IMR-90 (cell line): ENCODE measurements at regions not wholly inside any gene's neighbourhood (a gene's known extent, or its start where the extent isn't known, plus 50 kb on each side); places are given as distances from the start of the nearest gene placed in this dataset.

ENCODE experiments used
- ATAC-seq: fragments of 200-7000 bp; cut with Tn5 transposase; 2 replicates; pipeline ENCODE4 v1.9.1; 2020; ENCODE audit warnings: low read depth, mild to moderate bottlenecking, moderate library complexity
- BruUV-seq: library from RNA; stranded (reverse); fragments of 400-500 nt; replicated peaks from 2 replicates; lab custom pipeline; 2021; lab: Mats Ljungman, UMichigan
- CTCF ChIA-PET: fragments of 300-600 bp; formaldehyde crosslinking; extraction: SDS; loops from one replicate; lab custom pipeline; 2021; ENCODE audit warnings: antibody characterized with exemption; lab: Yijun Ruan, JAX
- POLR2A ChIA-PET: fragments of 300-600 bp; sonication (Branson Sonifier 250); formaldehyde crosslinking; loops from one replicate; lab custom pipeline; 2022; ENCODE audit warnings: antibody characterized with exemption; ENCODE audit not compliant: unreplicated experiment; lab: Charles Lee
- DNase-seq: peaks from one replicate; pipeline ENCODE4 v3.0.0; 2013
- H2AFZ ChIP-seq: replicated peaks from 2 replicates; pipeline ENCODE3; 2013; ENCODE audit warnings: low read length, mild to moderate bottlenecking; ENCODE audit not compliant: poor library complexity
- H2AK5ac ChIP-seq: 2 replicates; pipeline ENCODE4 v1.6.1; 2013; ENCODE audit warnings: low read depth, low read length, inconsistent platforms
- H2AK9ac ChIP-seq: replicated peaks from 2 replicates; pipeline ENCODE3; 2013; ENCODE audit warnings: mild to moderate bottlenecking, low read depth, low read length, moderate library complexity; ENCODE audit not compliant: poor library complexity
- H2BK120ac ChIP-seq: 2 replicates; pipeline ENCODE4 v1.6.1; 2013; ENCODE audit warnings: low read depth, low read length, inconsistent platforms
- H2BK15ac ChIP-seq: 3 replicates; pipeline ENCODE4 v1.6.1; 2013; ENCODE audit warnings: low read depth, low read length, inconsistent platforms
- H2BK20ac ChIP-seq: 2 replicates; pipeline ENCODE4 v1.6.1; 2013; ENCODE audit warnings: low read depth, mild to moderate bottlenecking, inconsistent platforms, low read length, moderate library complexity
- H2BK5ac ChIP-seq: 2 replicates; pipeline ENCODE4 v1.6.1; 2013; ENCODE audit warnings: mild to moderate bottlenecking, low read depth, low read length, inconsistent platforms; ENCODE audit not compliant: poor library complexity, severe bottlenecking
- H3K14ac ChIP-seq: replicated peaks from 2 replicates; pipeline ENCODE4 v1.6.1; 2013; ENCODE audit warnings: low read depth, low read length, inconsistent platforms
- H3K18ac ChIP-seq: 2 replicates; pipeline ENCODE4 v1.6.1; 2013; ENCODE audit warnings: low read depth, low read length, control low read depth
- H3K23ac ChIP-seq: 2 replicates; pipeline ENCODE4 v1.6.1; 2013; ENCODE audit warnings: low read depth, low read length, inconsistent platforms
- H3K27ac ChIP-seq: 2 replicates; pipeline ENCODE4 v1.5.1; 2013; ENCODE audit warnings: mild to moderate bottlenecking, control low read depth, low read length; ENCODE audit not compliant: insufficient read depth
- H3K27me3 ChIP-seq: 2 replicates; pipeline ENCODE4 v1.6.1; 2013; ENCODE audit warnings: low read length; ENCODE audit not compliant: control insufficient read depth, insufficient read depth
- H3K36me3 ChIP-seq: 2 replicates; pipeline ENCODE4 v1.6.1; 2013; ENCODE audit warnings: low read length, mixed read lengths; ENCODE audit not compliant: control insufficient read depth, insufficient read depth
- H3K4ac ChIP-seq: 2 replicates; pipeline ENCODE4 v1.6.1; 2013; ENCODE audit warnings: low read depth, low read length, inconsistent platforms
- H3K4me1 ChIP-seq: 2 replicates; pipeline ENCODE4 v1.6.1; 2013; ENCODE audit warnings: low read length, mixed read lengths; ENCODE audit not compliant: control insufficient read depth, insufficient read depth
- H3K4me2 ChIP-seq: 2 replicates; pipeline ENCODE4 v1.6.1; 2013; ENCODE audit warnings: low read depth, mild to moderate bottlenecking, control low read depth, low read length, moderate library complexity
- H3K4me3 ChIP-seq: 2 replicates; pipeline ENCODE4 v1.5.1; 2013; ENCODE audit warnings: low read depth, mild to moderate bottlenecking, control low read depth, low read length, moderate library complexity; ENCODE audit not compliant: insufficient read depth
- H3K56ac ChIP-seq: 2 replicates; pipeline ENCODE4 v1.6.1; 2013; ENCODE audit warnings: low read length, inconsistent platforms; ENCODE audit not compliant: insufficient read depth; ENCODE audit errors: extremely low read depth
- H3K79me1 ChIP-seq, 2 experiments: 2 replicates each; pipeline ENCODE4 v1.6.1; 2013; ENCODE audit warnings: low read length in 2 of 2, inconsistent platforms in 1 of 2, low read depth in 1 of 2
- H3K9ac ChIP-seq: 2 replicates; pipeline ENCODE4 v1.6.1; 2013; ENCODE audit warnings: low read depth, low read length, control low read depth
- H3K9me1 ChIP-seq: 2 replicates; pipeline ENCODE4 v1.6.1; 2013; ENCODE audit warnings: low read length, inconsistent platforms; ENCODE audit not compliant: insufficient read depth
- H3K9me3 ChIP-seq: 2 replicates; pipeline ENCODE4 v1.6.1; 2013; ENCODE audit warnings: low read length; ENCODE audit not compliant: control insufficient read depth, insufficient read depth
- H4K20me1 ChIP-seq: 2 replicates; pipeline ENCODE4 v1.6.1; 2013; ENCODE audit warnings: low read length, inconsistent platforms; ENCODE audit not compliant: insufficient read depth
- H4K5ac ChIP-seq: 2 replicates; pipeline ENCODE4 v1.6.1; 2013; ENCODE audit warnings: mild to moderate bottlenecking, low read depth, low read length, control low read depth
- H4K8ac ChIP-seq, 2 experiments: 2 replicates each; pipeline ENCODE4 v1.6.1; 2013; ENCODE audit warnings: low read depth in 2 of 2, low read length in 2 of 2, control low read depth in 1 of 2, inconsistent platforms in 1 of 2
- H4K91ac ChIP-seq: 2 replicates; pipeline ENCODE4 v1.6.1; 2013; ENCODE audit warnings: low read depth, low read length, inconsistent platforms; ENCODE audit not compliant: insufficient read depth
- BHLHE40 ChIP-seq: fragments of 150-350 bp; IDR thresholded peaks from 2 replicates; pipeline ENCODE4 v1.6.1; 2016; ENCODE audit warnings: mild to moderate bottlenecking, low read depth, low read length
- CEBPB ChIP-seq: IDR thresholded peaks from 2 replicates; pipeline ENCODE4 v1.6.1; 2012; ENCODE audit warnings: low read depth, low read length, improper control_type of control experiment
- CHD1 ChIP-seq: IDR thresholded peaks from 2 replicates; pipeline ENCODE4 v1.6.1; 2012; ENCODE audit warnings: low read depth, low read length, improper control_type of control experiment
- FOS ChIP-seq: fragments of 150-350 bp; IDR thresholded peaks from 2 replicates; pipeline ENCODE4 v1.6.1; 2016; ENCODE audit warnings: low read depth, low read length
- MAFK ChIP-seq: IDR thresholded peaks from 2 replicates; pipeline ENCODE4 v1.6.1; 2012; ENCODE audit warnings: low read depth, low read length, improper control_type of control experiment
- MAZ ChIP-seq: IDR thresholded peaks from 2 replicates; pipeline ENCODE4 v1.6.1; 2012; ENCODE audit warnings: low read depth, mild to moderate bottlenecking, low read length, improper control_type of control experiment, moderate library complexity, borderline replicate concordance
- MXI1 ChIP-seq: IDR thresholded peaks from 2 replicates; pipeline ENCODE4 v1.6.1; 2012; ENCODE audit warnings: low read depth, mild to moderate bottlenecking, low read length, moderate library complexity, borderline replicate concordance
- NFE2L2 ChIP-seq: fragments of 150-350 bp; IDR thresholded peaks from 2 replicates; pipeline ENCODE4 v1.6.1; 2016; ENCODE audit warnings: low read depth, mild to moderate bottlenecking, low read length
- POLR2A ChIP-seq: IDR thresholded peaks from 2 replicates; pipeline ENCODE4 v1.6.1; 2012; ENCODE audit warnings: mild to moderate bottlenecking, low read depth, low read length
- RAD21 ChIP-seq: IDR thresholded peaks from 2 replicates; pipeline ENCODE4 v1.6.1; 2012; ENCODE audit warnings: low read length, improper control_type of control experiment
- RCOR1 ChIP-seq: IDR thresholded peaks from 2 replicates; pipeline ENCODE4 v1.6.1; 2012; ENCODE audit warnings: mild to moderate bottlenecking, low read length, improper control_type of control experiment; ENCODE audit not compliant: insufficient replicate concordance
- RFX5 ChIP-seq: IDR thresholded peaks from 2 replicates; pipeline ENCODE4 v1.8.0; 2012; ENCODE audit warnings: low read depth, mild to moderate bottlenecking, low read length, moderate library complexity
- SMC3 ChIP-seq: fragments of 150-350 bp; IDR thresholded peaks from 2 replicates; pipeline ENCODE4 v1.6.1; 2016; ENCODE audit warnings: low read depth, mild to moderate bottlenecking, antibody characterized with exemption, low read length, moderate library complexity
- USF2 ChIP-seq: fragments of 150-350 bp; IDR thresholded peaks from 2 replicates; pipeline ENCODE4 v1.6.1; 2017; ENCODE audit warnings: mild to moderate bottlenecking, antibody characterized with exemption, low read length, low read depth
- WGBS, 2 experiments: methylation state at CpG; one replicate each; pipeline versions ENCODE4 v1.1.5 to v1.1.7; 2013; ENCODE audit warnings: missing lambda C conversion rate in 2 of 2; ENCODE audit not compliant: insufficient read length in 1 of 2; ENCODE audit errors: extremely low coverage in 2 of 2; 5-methylcytosine and 5-hydroxymethylcytosine counted together
- dilution Hi-C: fragments of 300-500 bp; cut with HindIII; formaldehyde crosslinking; loops from one replicate; pipeline ENCODE4 v1.14.3; 2018; ENCODE audit warnings: low sequenced_read_pairs; ENCODE audit not compliant: unreplicated experiment
- in situ Hi-C: fragments of 300-500 bp; cut with MboI; formaldehyde crosslinking; loops from 3 replicates; pipeline ENCODE4 v1.14.3; 2019; ENCODE audit warnings: low sequenced_read_pairs, inconsistent platforms, mixed read lengths
- intact Hi-C: fragments of 100-400 bp; cut with micrococcal nuclease; formaldehyde crosslinking; loops from 2 replicates; pipeline ENCODE4 v1.10.0; 2022
- TF ChIP-seq, protein P1 (sequence below): conservative IDR thresholded peaks from 2 replicates; pipeline ENCODE4 v1.5.1; 2012; ENCODE audit warnings: mild to moderate bottlenecking, low read depth, low read length, improper control_type of control experiment
- TF ChIP-seq, protein P2 (sequence below): fragments of 150-350 bp; IDR thresholded peaks from 2 replicates; pipeline ENCODE4 v1.6.1; 2016; ENCODE audit warnings: low read depth, mild to moderate bottlenecking, low read length, moderate library complexity, borderline replicate concordance

GRCh38 chr6:137941995-137942394 lies 74.9 kb downstream of the TNFAIP3 start:
- no peak overlapping the region for H3K23ac ChIP-seq
- POLR2A ChIA-PET, result no interaction called here
- no peak overlapping the region for H2AK9ac ChIP-seq
- ATAC-seq (no peak), DNase-seq (no peak)
- no peak overlapping the region for H2BK5ac ChIP-seq
- H4K5ac ChIP-seq, result no peak overlapping the region
- no peaks in the 10 kb centered on the region for H3K4me1 ChIP-seq
- H2BK20ac ChIP-seq, result no peak overlapping the region
- H4K91ac ChIP-seq, result no peak overlapping the region
- no peak overlapping the region for H3K4me2 ChIP-seq
- H3K56ac ChIP-seq, result no peak overlapping the region
- no TSS peak for BruUV-seq
- in situ Hi-C loops, result loop anchor here (5.0 kb wide), 2 partner anchors 65 to 225 kb away; no protein-coding TSS in a partner anchor
- no peak overlapping the region for H2AFZ ChIP-seq
- dilution Hi-C loops, result no loop called here
- no CpG with 5 or more reads among the region's 2 CpGs for WGBS, 2 experiments
- H3K4ac ChIP-seq, result no peak overlapping the region
- TF ChIP-seq MXI1 (no peak), POLR2A (no peak), NFE2L2 (no peak), MAZ (no peak), RCOR1 (no peak), RFX5 (no peak), SMC3 (no peak), USF2 (no peak), MAFK (no peak), BHLHE40 (no peak), CHD1 (no peak), RAD21 (no peak), CEBPB (no peak), FOS (no peak)
- TF ChIP-seq, protein P1, sequence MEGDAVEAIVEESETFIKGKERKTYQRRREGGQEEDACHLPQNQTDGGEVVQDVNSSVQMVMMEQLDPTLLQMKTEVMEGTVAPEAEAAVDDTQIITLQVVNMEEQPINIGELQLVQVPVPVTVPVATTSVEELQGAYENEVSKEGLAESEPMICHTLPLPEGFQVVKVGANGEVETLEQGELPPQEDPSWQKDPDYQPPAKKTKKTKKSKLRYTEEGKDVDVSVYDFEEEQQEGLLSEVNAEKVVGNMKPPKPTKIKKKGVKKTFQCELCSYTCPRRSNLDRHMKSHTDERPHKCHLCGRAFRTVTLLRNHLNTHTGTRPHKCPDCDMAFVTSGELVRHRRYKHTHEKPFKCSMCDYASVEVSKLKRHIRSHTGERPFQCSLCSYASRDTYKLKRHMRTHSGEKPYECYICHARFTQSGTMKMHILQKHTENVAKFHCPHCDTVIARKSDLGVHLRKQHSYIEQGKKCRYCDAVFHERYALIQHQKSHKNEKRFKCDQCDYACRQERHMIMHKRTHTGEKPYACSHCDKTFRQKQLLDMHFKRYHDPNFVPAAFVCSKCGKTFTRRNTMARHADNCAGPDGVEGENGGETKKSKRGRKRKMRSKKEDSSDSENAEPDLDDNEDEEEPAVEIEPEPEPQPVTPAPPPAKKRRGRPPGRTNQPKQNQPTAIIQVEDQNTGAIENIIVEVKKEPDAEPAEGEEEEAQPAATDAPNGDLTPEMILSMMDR, result no peak
- TF ChIP-seq, protein P2, sequence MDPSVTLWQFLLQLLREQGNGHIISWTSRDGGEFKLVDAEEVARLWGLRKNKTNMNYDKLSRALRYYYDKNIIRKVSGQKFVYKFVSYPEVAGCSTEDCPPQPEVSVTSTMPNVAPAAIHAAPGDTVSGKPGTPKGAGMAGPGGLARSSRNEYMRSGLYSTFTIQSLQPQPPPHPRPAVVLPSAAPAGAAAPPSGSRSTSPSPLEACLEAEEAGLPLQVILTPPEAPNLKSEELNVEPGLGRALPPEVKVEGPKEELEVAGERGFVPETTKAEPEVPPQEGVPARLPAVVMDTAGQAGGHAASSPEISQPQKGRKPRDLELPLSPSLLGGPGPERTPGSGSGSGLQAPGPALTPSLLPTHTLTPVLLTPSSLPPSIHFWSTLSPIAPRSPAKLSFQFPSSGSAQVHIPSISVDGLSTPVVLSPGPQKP, result no peak
- CTCF ChIA-PET, result no interaction called here
- no peaks in the 10 kb centered on the region for H4K20me1 ChIP-seq
- no peak overlapping the region for H3K18ac ChIP-seq
- H2AK5ac ChIP-seq, result no peak overlapping the region
- no peak overlapping the region for H3K27ac ChIP-seq
- no peak overlapping the region for H3K9ac ChIP-seq
- no peaks in the 10 kb centered on the region for H3K27me3 ChIP-seq
- H3K36me3 ChIP-seq, result no peaks in the 10 kb centered on the region
- H2BK15ac ChIP-seq, result no peak overlapping the region
- H3K14ac ChIP-seq, result no peak overlapping the region
- intact Hi-C loops, result no loop called here
- no peak overlapping the region for H4K8ac ChIP-seq
- no peaks in the 10 kb centered on the region for H3K79me1 ChIP-seq
- H3K4me3 ChIP-seq, result no peak overlapping the region
- H2BK120ac ChIP-seq, result no peak overlapping the region
- H3K9me3 ChIP-seq, result no peaks in the 10 kb centered on the region
- no peaks in the 10 kb centered on the region for H3K9me1 ChIP-seq
